ENCODE measurements at regions not wholly inside any gene's neighbourhood (a gene's known extent, or its start where the extent isn't known, plus 50 kb on each side); places are given as distances from the start of the nearest gene placed in this dataset.

- TF ChIP-seq, protein P1, sequence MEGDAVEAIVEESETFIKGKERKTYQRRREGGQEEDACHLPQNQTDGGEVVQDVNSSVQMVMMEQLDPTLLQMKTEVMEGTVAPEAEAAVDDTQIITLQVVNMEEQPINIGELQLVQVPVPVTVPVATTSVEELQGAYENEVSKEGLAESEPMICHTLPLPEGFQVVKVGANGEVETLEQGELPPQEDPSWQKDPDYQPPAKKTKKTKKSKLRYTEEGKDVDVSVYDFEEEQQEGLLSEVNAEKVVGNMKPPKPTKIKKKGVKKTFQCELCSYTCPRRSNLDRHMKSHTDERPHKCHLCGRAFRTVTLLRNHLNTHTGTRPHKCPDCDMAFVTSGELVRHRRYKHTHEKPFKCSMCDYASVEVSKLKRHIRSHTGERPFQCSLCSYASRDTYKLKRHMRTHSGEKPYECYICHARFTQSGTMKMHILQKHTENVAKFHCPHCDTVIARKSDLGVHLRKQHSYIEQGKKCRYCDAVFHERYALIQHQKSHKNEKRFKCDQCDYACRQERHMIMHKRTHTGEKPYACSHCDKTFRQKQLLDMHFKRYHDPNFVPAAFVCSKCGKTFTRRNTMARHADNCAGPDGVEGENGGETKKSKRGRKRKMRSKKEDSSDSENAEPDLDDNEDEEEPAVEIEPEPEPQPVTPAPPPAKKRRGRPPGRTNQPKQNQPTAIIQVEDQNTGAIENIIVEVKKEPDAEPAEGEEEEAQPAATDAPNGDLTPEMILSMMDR (IDR thresholded peaks at IDR 0.05; ENCODE audit: borderline replicate concordance, extremely low read depth, low read length, poor library complexity, severe bottlenecking) = no peak
- TF ChIP-seq EZH2 (IDR thresholded peaks at IDR 0.05; ENCODE audit: borderline replicate concordance, low read depth, low read length, severe bottlenecking) = no peak
Observed at GRCh38 chr11:103618528-103618927, 417.9 kb upstream of the DDI1 start.

Data from DND-41 (cell line).